GM10266 (cell line): ENCODE measurements at regions not wholly inside any gene's neighbourhood (a gene's known extent, or its start where the extent isn't known, plus 50 kb on each side); places are given as distances from the start of the nearest gene placed in this dataset.

Experiments
- DNase-seq: peaks from one replicate; pipeline ENCODE4 v3.0.0; 2012; ENCODE audit errors: extremely low spot score
- CTCF ChIP-seq: IDR thresholded peaks from 2 replicates; pipeline ENCODE4 v1.5.1; 2012; ENCODE audit warnings: mild to moderate bottlenecking, low read depth; ENCODE audit not compliant: control insufficient read depth, insufficient read depth; ENCODE audit errors: missing control alignments

GRCh38 chrX:80181079-80181478 is 166.5 kb downstream of the TBX22 start:
- no peak for TF ChIP-seq CTCF
- DNase-seq, result no peak

GRCh38 chrX:80184854-80185253 is 170.3 kb downstream of the TBX22 start:
- no peak for DNase-seq
- no peak for TF ChIP-seq CTCF

GRCh38 chrX:80206647-80207046 is 192.1 kb downstream of the TBX22 start:
- DNase-seq, result no peak
- TF ChIP-seq CTCF, result no peak

- DNase-seq, result no peak
- no peak for TF ChIP-seq CTCF
Measured at GRCh38 chrX:80207327-80207726, 192.8 kb downstream of the TBX22 start.

GRCh38 chrX:80216086-80216485 is 201.5 kb downstream of the TBX22 start:
- no peak for DNase-seq
- no peak for TF ChIP-seq CTCF

- TF ChIP-seq CTCF, result no peak
- DNase-seq, result no peak
Measured at GRCh38 chrX:80223982-80224579, 196.2 kb upstream of the TENT5D start.

- TF ChIP-seq CTCF, result no peak
- no peak for DNase-seq
Measured at GRCh38 chrX:80229626-80230025, 190.6 kb upstream of the TENT5D start.
